CD4-positive, alpha-beta T cell (primary cell): ENCODE measurements at regions not wholly inside any gene's neighbourhood (a gene's known extent, or its start where the extent isn't known, plus 50 kb on each side); places are given as distances from the start of the nearest gene placed in this dataset.

Source experiments
- ATAC-seq: fragments of 200-7000 bp; cut with Tn5 transposase; one replicate; pipeline ENCODE4 v1.10.0; 2022; ENCODE audit warnings: mild to moderate bottlenecking; ENCODE audit not compliant: poor library complexity
- CTCF ChIA-PET: fragments of 350-600 bp; sonication (Branson Sonifier 250); formaldehyde crosslinking; loops from one replicate; lab custom pipeline; 2021; ENCODE audit warnings: antibody characterized with exemption, inconsistent platforms; lab: Charles Lee
- POLR2A ChIA-PET: fragments of 350-600 bp; sonication (Branson Sonifier 250); formaldehyde crosslinking; loops from one replicate; lab custom pipeline; 2021; ENCODE audit warnings: antibody characterized with exemption, inconsistent platforms; lab: Charles Lee
- DNase-seq, 14 experiments: peaks; one replicate each; pipeline ENCODE4 v3.0.0-alpha.2; 2013 to 2020; ENCODE audit warnings: mixed read lengths in 2 of 14
- H3K27ac ChIP-seq, 2 donors: one replicate each; pipeline versions ENCODE4 v1.5.1 to v1.7.0; 2013; ENCODE audit warnings: low read length in 2 of 2, low read depth in 1 of 2, mild to moderate bottlenecking in 1 of 2
- H3K27me3 ChIP-seq, 2 experiments: 1 replicate in 1 of 2; 2 replicates in 1 of 2; pipeline versions ENCODE4 v1.6.1 to v1.7.0; 2013; ENCODE audit warnings: low read length in 2 of 2, control low read depth in 1 of 2, mild to moderate bottlenecking in 1 of 2, moderate library complexity in 1 of 2; ENCODE audit not compliant: insufficient read depth in 2 of 2, control insufficient read depth in 1 of 2
- H3K36me3 ChIP-seq: one replicate; pipeline ENCODE4 v1.6.1; 2013; ENCODE audit warnings: low read length, control low read depth; ENCODE audit not compliant: insufficient read depth
- H3K4me1 ChIP-seq: one replicate; pipeline ENCODE4 v1.6.1; 2013; ENCODE audit warnings: low read length, control low read depth; ENCODE audit not compliant: insufficient read depth
- H3K4me3 ChIP-seq: one replicate; pipeline ENCODE4 v1.5.1; 2013; ENCODE audit warnings: mild to moderate bottlenecking, low read length, moderate library complexity
- H3K9me3 ChIP-seq, 2 experiments: 1 replicate in 1 of 2; 2 replicates in 1 of 2; pipeline versions ENCODE4 v1.6.1 to v1.7.0; 2013; ENCODE audit warnings: low read length in 2 of 2, mild to moderate bottlenecking in 2 of 2, control low read depth in 1 of 2, moderate library complexity in 1 of 2; ENCODE audit not compliant: control insufficient read depth in 1 of 2, insufficient read depth in 1 of 2
- H3K27ac Mint-ChIP-seq: one replicate; pipeline ENCODE4 v1.8.0; 2020; ENCODE audit warnings: mixed read lengths
- H3K27me3 Mint-ChIP-seq: one replicate; pipeline ENCODE4 v1.8.0; 2021; ENCODE audit warnings: mixed read lengths
- H3K36me3 Mint-ChIP-seq: one replicate; pipeline ENCODE4 v1.8.0; 2021; ENCODE audit warnings: low read depth, mixed read lengths
- H3K4me1 Mint-ChIP-seq: one replicate; pipeline ENCODE4 v1.8.0; 2021; ENCODE audit warnings: low read depth, mixed read lengths
- H3K4me3 Mint-ChIP-seq: one replicate; pipeline ENCODE4 v1.8.0; 2020; ENCODE audit warnings: mild to moderate bottlenecking, mixed read lengths
- H3K9me3 Mint-ChIP-seq: one replicate; pipeline ENCODE4 v1.8.0; 2020; ENCODE audit warnings: mixed read lengths
- CTCF ChIP-seq: fragments of 200-600 bp; IDR thresholded peaks from one replicate; pipeline ENCODE4 v1.8.0; 2022; ENCODE audit warnings: antibody characterized with exemption, mild to moderate bottlenecking
- intact Hi-C, 2 experiments: fragments of 100-400 bp; cut with DNase I in 1 of 2; cut with micrococcal nuclease in 1 of 2; formaldehyde crosslinking; loops; one replicate each; pipeline versions ENCODE4 v1.15.1 to v1.9.0; 2023 to 2025; cut with DNase I, micrococcal nuclease

GRCh38 chr5:61731946-61732314, 399.9 kb downstream of the ZSWIM6 start:
- H3K4me3 ChIP-seq: no peak overlapping the region
- no peaks in the 10 kb centered on the region for H3K36me3 Mint-ChIP-seq
- CTCF ChIA-PET: no interaction called here
- H3K4me1 ChIP-seq: no peaks in the 10 kb centered on the region
- H3K27ac Mint-ChIP-seq: no peak overlapping the region
- H3K27me3 ChIP-seq: no peaks in the 10 kb centered on the region
- H3K4me1 Mint-ChIP-seq: no peaks in the 10 kb centered on the region
- no peaks in the 10 kb centered on the region for H3K9me3 Mint-ChIP-seq
- peaks cover 0 to 4% of the 10 kb centered on the region in 2 experiments for H3K9me3 ChIP-seq
- H3K27me3 Mint-ChIP-seq: peaks cover 49% of the 10 kb centered on the region
- no peaks in the 10 kb centered on the region for H3K36me3 ChIP-seq
- no peak for TF ChIP-seq CTCF
- no peak for DNase-seq
- no peak overlapping the region for H3K27ac ChIP-seq
- no peak for ATAC-seq
- no peak overlapping the region for H3K4me3 Mint-ChIP-seq
- POLR2A ChIA-PET: no interaction called here
- intact Hi-C loops: no loop called here

GRCh38 chr5:61732369-61732768, 400.3 kb downstream of the ZSWIM6 start:
- no peaks in the 10 kb centered on the region for H3K9me3 Mint-ChIP-seq

GRCh38 chr5:61732796-61733195, 400.7 kb downstream of the ZSWIM6 start:
- H3K9me3 Mint-ChIP-seq: no peaks in the 10 kb centered on the region
- H3K27me3 Mint-ChIP-seq: peaks cover 49% of the 10 kb centered on the region
- no peaks in the 10 kb centered on the region for H3K4me1 Mint-ChIP-seq
- ATAC-seq: no peak
- H3K4me3 ChIP-seq: no peak overlapping the region
- H3K36me3 Mint-ChIP-seq: no peaks in the 10 kb centered on the region
- TF ChIP-seq CTCF: no peak
- intact Hi-C loops: no loop called here
- POLR2A ChIA-PET: no interaction called here
- H3K27ac Mint-ChIP-seq: no peak overlapping the region
- no peaks in the 10 kb centered on the region for H3K27me3 ChIP-seq
- no peaks in the 10 kb centered on the region for H3K4me1 ChIP-seq
- H3K36me3 ChIP-seq: no peaks in the 10 kb centered on the region
- H3K4me3 Mint-ChIP-seq: no peak overlapping the region
- CTCF ChIA-PET: no interaction called here
- H3K9me3 ChIP-seq: peaks cover 0 to 4% of the 10 kb centered on the region in 2 experiments
- DNase-seq: no peak
- H3K27ac ChIP-seq: no peak overlapping the region

More at GRCh38 chr5:61732369-61732768, 400.3 kb downstream of the ZSWIM6 start:
- ChIA-PET POLR2A (no interaction called here), CTCF (no interaction called here)
- no peak for ATAC-seq
- no peak overlapping the region for H3K27ac ChIP-seq
- Mint-ChIP-seq H3K4me1 (no peaks in the 10 kb centered on the region), H3K4me3 (no peak overlapping the region), H3K27me3 (peaks cover 49% of the 10 kb centered on the region), H3K36me3 (no peaks in the 10 kb centered on the region), H3K27ac (no peak overlapping the region)
- no peak for TF ChIP-seq CTCF
- H3K4me1 ChIP-seq: no peaks in the 10 kb centered on the region
- no peak for DNase-seq
- intact Hi-C loops: no loop called here
- H3K36me3 ChIP-seq: no peaks in the 10 kb centered on the region
- no peaks in the 10 kb centered on the region for H3K27me3 ChIP-seq
- no peak overlapping the region for H3K4me3 ChIP-seq
- H3K9me3 ChIP-seq: peaks cover 0 to 4% of the 10 kb centered on the region in 2 experiments
